GM18498 (cell line): ENCODE measurements at regions not wholly inside any gene's neighbourhood (a gene's known extent, or its start where the extent isn't known, plus 50 kb on each side); places are given as distances from the start of the nearest gene placed in this dataset.

ENCODE experiments used
- ATAC-seq: cut with Tn5 transposase; IDR thresholded peaks from one replicate; pipeline ENCODE4 v1.9.1; 2021; ENCODE audit warnings: mild to moderate bottlenecking, moderate library complexity; ENCODE audit not compliant: unreplicated experiment

DNA sequence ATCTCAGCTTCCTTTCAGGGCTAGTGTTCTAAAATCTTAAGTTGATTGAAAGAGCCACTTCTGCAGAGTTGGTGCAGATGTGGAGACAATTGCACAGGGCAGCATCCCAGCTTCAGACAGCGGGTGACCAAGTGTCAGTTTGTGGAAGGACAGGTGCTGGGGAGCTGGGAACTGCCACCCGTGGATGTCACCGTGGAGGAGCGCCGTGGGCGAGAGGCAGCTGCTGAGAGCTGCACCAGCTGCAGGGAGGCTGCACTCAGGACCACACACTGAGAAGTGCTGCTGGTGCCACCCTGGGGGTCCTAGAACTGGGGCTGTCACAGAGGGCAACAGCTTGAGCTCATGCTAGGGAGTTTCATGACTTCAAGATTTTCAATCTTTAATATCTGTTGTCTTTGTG lies 543.0 kb upstream of the FZD8 start:
- no peak for ATAC-seq

DNA sequence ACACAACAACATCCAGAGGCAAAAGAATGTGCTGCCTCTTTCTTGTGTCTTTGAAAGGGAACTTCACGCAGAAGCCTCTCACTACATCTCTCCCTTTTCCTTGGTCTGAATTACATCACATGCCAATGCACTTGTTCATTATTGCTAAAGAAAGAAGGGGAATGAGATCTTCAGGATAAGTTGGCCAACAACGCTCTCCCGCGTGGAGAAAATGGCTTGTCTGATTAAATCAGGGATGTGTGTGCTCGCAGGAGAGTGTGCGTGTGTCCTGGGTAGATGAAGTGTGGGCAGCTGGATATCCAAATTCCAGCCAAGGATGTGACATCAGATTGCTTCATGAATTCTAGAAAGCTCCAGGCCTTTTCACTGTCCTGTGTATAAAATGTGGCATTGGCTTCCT lies 541.6 kb upstream of the FZD8 start:
- no peak for ATAC-seq

DNA sequence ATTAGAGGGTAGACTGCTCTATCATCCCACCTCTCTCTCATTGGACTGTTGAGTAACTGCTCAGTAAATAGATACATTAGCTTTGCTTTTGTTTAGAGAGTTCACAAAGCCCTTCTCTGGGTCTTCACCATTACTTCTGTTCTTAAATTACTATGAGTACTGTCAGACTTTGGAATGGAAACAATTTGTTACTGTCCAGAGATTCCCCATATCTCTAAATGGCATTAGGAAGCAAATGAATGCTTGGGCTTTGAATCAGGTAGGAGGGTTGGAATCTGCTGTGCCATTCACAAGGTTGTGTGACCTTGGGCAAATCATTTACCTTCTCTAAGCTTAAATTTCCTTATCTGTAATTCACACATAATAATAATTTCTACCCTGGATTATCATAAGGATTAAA lies 541.0 kb upstream of the FZD8 start:
- no peak for ATAC-seq

DNA sequence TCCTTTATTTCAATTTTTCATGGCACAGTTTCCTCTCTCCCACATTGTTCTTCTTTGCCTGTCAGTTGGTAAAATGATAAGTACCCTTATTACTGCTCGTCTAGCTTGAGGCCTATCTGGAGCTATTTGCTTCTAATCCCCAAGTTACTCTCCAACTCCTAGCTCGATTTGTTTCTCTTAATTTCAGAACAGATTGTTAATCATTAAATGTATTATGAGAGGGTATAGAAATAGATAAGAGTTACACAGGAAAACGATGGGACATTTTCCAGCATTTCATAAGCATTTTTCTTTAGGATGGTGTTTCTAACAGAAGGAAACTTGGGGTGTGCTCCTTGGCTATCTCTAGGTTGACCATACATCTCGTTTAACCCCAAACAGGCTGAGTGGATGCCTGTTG lies 540.5 kb upstream of the FZD8 start:
- no peak for ATAC-seq

DNA sequence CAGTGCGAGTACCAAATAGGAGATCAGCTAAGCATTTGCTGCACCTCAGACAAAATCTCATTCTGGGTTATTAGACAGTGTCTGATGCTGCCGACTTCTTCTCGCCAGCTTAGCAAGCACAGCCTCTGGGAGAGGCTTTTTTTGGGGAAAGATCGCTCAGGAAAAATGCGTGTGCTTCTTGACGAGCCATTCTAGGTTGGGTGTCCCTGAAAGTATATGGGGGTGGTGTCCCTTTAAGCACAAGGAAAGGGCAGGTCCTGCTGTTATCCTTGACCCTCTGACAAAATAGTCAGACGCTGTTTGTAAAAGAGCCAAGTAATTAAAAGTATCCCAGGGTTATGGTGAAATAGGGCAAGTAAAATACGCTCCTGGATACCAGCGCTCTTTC lies 540.1 kb upstream of the FZD8 start:
- ATAC-seq, result no peak

DNA sequence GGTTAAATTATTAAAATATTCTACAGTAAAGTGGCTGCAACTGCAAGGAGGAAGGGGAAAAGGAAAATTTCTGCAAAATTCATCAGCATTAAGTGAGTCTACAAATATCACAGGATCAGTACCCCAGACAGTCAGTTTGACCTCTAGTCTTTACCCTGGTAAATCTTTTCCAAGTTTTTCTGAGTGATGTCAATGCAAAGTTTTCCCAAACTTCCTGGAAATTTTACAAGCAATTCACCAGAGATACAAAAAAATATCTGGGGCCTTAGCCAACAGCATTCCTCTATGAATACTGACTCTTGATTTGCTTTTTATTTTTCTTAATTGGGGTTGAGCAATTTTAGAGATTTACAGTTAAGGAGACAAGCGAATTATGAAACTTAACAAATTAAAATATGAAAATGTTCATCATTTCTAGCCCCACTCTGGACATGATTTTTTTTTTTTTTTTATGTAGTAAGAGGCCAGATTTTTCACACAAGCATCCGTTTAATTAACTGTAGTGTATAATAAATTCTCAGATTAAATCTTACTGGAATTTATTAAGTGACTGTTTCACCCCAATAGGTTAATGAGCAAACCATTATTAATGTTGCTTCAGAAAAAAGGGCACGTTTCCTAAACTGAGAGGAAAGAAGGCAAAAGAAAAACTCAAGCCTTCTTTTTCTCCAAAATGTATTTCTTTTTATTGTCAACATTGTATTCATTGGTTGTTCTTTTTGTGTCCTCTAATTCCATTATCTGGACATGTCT lies 539.5 kb upstream of the FZD8 start:
- ATAC-seq, result no peak

DNA sequence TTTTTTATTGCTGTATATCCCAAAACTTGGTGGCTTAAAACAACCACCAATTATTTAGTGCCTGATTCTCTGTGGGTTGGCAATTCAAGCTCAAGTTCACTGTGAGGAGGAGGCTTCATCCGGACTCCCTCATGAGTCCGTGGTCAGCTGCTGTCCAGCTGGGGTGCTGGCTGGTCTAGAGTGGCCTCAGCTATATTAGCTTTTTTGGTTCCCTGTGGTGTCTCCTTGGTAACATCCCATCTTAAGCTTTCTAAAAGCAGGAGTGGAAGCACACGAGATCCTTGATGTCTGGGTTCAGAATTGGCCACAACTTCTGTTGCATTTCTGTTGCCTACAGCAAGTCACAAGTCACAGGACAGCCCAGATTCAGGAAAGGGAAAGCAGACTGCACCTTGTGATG lies 536.5 kb upstream of the FZD8 start:
- no peak for ATAC-seq

DNA sequence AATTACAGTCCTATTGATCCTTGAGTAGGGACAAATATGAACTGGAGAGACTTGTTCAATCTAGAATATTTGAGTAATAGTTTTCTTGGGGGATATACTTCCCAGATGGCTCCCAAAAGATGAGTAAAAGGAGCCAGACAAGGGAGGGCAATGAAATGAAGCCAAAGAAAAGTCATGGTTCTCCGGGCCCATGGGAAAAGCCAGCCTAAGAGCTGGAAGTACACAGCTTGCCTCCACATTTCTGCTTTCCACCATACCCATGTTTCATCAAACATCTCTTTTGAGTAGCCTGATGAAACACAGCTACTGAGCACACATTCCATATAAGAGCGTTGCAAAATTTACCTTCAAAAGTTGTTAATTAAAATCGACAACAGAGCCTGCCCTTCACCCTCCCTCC lies 535.0 kb upstream of the FZD8 start:
- ATAC-seq, result no peak

DNA sequence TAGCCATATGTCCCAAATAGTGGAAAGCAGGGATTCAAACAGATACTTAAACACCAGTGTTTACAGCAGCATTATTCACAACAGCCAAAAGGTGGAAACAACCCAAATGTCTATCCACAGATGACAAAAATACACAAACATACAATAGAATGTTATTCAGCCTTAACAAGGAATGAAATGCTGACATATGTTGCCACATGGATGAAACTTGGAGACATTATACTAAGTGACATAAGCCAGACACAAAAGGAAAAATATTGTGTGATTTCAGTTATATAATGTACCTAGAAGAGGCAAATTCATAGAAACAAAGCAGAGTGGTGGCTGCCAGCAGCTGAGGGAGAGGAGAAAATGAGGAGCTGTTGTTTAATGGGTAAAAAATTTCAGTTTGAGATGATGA lies 533.9 kb upstream of the FZD8 start:
- ATAC-seq, result no peak

DNA sequence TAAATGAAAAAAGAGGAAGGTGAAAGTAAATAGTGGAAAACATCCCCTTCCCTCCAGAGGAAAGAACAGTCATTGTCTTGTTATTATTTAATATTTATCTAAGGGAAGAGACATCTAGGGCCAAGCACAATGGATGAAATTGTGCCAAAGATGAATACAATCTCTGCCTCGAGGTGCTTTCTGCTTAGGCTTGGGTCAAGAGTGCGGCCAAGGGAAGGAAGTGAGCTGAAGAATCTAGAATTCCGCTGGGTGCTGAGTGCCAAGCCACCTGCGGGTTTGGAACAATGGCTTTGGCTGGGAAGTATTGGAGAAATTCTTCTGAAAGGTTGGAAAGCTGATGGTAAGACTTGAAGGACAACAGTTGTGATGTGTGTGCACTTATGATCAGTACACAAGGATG lies 531.3 kb upstream of the FZD8 start:
- no peak for ATAC-seq

DNA sequence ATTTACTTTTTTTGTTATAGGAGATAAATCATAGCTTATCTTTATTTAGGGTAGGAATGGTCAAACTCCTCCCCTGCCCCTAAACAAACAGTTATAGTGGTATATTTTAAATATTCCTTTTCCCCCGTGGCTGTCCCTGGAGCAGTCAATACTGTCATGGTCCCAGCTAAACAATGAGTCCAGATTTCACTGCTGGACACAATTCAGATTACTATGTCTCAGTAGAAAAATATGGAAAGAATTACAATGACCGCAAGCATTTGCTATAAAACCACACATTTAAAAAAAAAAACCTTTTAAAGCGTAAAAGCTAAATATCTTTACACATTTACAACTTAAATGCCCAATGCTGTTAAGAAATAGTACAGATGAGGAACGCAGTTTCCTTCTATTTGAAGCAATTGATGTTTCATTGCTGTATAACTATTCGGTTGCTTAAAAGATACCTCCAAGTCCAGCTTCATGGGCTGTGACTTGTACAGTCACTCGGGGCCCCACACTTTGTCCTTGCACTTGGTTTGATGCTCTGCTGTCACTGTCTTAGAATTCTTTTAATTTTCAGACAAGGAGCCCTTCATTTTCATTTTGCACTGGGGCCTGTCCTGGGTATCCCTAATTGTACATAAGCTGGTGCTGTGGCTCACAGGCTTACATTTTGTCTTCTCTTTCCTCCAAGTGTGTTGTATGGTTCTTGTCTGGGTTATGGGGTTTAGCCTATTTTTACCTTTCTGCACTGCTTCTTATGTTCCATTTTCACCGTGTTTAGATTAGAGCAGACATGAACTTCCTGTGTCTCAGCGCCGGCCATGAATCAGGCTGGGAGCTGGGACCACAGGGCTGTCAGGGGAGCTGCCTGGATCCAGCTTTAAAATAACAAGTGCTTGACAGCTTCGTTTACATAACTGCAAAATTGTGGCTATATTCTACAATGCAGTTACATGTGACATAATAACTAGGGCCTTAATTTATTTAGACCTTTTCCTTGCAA lies 530.2 kb upstream of the FZD8 start:
- ATAC-seq, result no peak

DNA sequence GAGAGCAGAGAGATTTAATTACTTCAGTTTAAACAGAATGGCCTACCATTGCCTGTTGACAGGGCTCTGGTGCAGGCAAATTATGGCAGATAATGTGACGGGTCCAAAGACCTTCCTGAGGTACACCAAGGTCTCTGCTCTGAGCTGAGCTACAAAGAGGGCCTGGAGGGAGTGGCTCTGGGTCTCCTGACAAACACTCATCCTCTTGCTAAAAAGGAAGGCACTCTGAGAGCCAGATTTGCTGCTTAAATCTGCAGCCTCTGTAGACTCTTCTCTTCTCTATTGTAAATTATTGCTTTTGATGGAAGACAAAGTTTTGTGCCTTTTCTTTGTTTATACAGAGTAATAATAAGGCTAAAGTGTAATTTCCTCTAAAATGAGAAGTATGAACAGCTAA lies 529.5 kb upstream of the FZD8 start:
- no peak for ATAC-seq

DNA sequence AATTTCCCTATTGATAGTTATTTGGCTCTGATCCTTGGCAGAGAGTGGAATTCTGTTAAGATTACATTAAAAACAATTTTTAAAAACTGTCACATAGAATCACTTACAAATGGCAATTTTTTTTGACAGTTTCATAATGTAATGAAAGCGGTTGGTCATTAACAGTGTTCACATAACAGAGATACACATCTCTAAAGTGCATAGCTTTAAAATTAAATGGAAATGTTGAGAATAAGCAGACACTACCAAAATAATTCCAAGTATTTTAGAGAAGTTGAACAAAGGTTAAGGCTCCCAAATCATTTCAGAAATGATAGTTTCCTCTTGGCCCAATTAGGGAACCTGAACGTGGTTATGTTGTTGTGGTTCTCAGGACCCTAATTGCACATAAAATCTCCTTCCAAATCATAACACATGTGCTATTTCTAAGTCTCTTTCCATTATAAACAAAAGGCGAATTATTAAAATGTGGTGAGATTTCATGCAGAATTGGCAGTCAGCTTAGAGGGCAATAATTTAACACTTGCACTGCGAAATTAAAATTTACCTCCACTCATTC lies 528.9 kb upstream of the FZD8 start:
- ATAC-seq, result no peak

DNA sequence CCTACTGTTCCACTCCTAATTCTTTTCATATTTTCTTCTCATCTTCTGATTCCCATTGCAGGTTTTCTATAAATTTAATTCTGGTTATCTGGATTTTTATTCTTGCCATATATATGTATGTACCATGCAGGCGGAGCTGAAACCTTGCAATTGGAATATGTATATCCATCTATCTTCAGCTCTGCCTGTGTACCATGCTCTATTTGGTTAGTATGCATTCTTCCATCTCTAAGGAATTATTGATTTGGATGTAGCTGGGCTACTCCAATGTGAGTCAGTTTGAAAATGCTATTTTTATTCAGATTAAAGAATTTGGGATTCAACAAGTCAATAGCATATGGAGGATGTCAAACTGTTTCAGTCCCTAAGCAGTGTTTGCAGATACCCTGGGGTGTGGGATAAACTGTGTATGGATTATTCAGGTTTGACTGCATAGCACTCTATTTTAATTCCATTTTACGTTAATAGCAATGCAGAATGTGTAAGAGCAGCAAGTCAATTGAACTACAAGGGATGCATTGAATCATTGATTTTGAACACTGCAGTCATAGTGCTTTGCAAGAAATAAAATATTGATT lies 528.1 kb upstream of the FZD8 start:
- ATAC-seq, result no peak

DNA sequence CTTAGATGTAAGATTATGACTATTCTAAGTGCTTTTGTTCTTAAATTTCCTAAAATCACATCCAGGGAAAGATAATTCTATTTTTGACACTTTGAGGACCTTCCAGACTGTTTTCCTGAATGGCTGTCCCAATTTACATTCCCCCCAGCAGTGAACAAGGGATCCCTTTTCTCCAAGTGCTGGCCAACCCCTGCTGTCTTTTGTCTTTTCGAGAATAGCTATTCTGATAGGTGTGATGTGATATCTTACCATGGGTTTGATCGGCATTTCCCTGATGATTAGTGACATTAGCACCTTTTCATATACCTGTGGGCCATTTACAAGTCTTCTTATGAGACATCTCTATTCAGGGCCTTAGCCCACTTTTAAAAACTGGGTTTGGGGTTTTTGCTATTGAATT lies 526.7 kb upstream of the FZD8 start:
- no peak for ATAC-seq

DNA sequence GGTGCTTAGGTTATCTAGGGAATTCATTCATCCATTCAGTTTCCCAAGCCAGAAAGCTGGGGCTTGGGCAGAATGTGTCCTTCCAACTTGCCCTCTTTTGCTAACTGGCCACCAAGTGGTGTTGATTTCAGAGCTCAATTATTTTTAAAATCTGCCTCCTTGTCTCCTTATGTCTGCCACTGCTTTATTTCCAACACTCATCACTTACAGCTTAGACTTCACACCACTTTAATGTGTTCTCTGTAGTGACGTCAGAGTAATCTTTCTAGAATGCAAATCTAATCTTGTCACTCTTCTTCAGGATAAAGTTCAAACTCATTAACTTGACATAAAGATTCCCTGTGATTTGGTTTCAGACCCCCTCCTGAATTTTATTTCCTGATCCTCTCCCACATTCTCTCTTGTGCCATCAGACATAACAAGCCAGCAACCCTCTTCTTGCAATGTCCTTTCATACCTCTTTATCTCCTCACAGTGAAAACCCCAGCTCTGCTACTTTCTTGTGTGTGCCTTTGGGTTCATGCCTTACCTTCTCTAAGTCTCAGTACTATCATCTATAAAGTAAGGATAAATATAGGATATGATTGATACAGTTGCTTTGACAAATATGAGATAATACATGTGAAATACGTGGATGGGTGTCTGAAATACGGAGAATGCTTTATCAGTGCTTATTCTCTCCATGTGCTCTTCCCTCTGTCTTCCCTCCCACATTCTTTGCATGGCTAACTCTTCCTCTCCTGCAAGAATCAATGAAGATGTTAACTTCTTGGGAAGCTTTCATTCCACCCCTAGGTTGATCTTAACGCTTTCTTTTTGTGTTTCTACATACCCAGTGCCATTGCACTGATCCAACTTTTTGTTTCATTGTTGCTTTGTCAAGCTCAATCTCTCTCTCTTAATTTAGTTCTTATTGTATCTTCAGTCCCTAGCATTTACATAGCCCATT lies 522.7 kb upstream of the FZD8 start:
- ATAC-seq, result no peak

DNA sequence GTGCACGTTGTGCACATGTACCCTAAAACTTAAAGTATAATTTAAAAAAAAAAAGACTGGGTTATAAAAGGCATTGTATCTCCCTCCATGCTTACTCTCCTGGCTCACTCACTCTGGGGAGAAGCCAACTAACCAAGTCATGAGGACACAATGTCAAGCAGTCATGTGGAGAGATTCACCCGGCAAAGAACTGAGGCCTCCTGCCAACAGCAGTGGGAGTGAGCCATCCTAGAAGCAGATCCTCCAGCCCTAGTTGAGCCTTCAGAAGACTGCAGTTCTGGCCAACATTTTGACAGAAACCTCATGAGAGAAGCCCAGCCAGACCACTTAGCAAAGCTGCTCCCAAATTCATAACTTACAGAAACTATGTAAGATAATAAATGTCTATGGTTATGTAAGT lies 521.7 kb upstream of the FZD8 start:
- no peak for ATAC-seq

DNA sequence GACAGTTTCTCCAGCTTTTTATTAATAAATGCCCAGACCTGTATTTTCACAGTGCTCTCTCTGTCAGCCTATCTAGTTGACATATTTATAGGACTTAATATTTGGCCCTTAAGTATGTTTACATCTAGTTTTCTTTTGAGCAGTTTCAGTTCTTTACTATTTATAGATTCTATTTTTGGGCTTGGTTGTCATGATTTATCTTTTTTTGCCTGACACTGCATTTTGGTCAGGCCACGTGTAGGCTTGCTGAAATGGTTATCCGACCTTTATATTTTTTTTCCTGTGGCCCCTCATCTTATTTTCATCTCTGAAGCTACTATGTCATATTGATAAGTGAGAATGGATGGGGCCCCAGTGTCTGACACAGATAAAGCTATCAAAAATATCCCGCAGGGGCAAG lies 515.4 kb upstream of the FZD8 start:
- ATAC-seq, result no peak

DNA sequence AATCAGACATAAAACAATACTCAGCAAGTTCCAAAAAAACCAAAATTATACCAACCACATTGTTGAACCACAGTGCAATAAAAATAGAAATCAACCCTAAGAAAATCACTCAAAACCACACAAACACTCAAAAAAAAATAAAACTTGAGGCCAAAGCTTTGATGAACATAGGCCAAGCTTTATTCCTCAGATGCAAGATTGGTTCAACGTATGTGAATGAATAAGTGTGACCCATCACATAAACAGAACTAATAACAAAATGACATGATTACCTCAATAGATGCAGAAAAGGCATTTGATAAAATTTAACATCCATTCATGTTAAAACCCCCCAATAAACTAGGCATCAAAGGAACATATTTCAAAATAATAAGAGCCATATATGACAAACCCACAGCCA lies 506.1 kb upstream of the FZD8 start:
- ATAC-seq, result no peak

DNA sequence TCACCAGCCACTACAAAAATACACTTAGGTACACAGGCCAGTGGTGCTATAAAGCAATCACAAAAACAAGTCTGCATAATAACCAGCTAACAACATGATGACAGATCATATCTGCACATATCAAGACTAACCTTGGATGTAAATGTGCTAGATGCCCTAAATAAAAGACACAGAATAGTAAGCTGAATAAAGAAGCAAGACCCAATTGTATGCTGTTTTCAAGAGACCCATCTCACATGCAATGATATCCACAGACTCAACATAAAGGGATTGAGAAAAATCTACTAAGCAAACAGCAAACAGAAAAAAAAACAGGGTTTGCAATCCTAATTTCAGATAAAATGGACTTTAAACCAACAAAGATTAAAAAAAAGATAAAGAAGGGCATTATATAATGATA lies 505.4 kb upstream of the FZD8 start:
- no peak for ATAC-seq
